T-helper 2 cell (primary cell): ENCODE measurements at regions not wholly inside any gene's neighbourhood (a gene's known extent, or its start where the extent isn't known, plus 50 kb on each side); places are given as distances from the start of the nearest gene placed in this dataset.
"Not testable (repeated sequence)": the region's sequence is repeated elsewhere in the genome, so short reads cannot be mapped to it uniquely, and the experiment has no call there.

Experiments
- DNase-seq, 5 experiments: peaks; one replicate each; pipeline versions ENCODE4 v3.0.0 to v3.0.0-alpha.2; 2012 to 2022

- DNase-seq: not testable (repeated sequence)
Observed at GRCh38 chr17:20633268-20634059, 53.9 kb downstream of the CDRT15L2 start.

GRCh38 chr17:20640147-20640546 lies 60.6 kb downstream of the CDRT15L2 start:
- not testable (repeated sequence) for DNase-seq

GRCh38 chr17:20646661-20647272 lies 67.2 kb downstream of the CDRT15L2 start:
- peak in 1 of 5 experiments; percentile 39 for DNase-seq

GRCh38 chr17:20649097-20649767 lies 69.7 kb downstream of the CDRT15L2 start:
- DNase-seq: peak in 1 of 5 experiments; percentile 47

- DNase-seq: peak in 1 of 5 experiments; percentile 62
Observed at GRCh38 chr17:20651022-20651421, 71.5 kb downstream of the CDRT15L2 start.

- not testable (repeated sequence) for DNase-seq
Observed at GRCh38 chr17:20651736-20652135, 72.2 kb downstream of the CDRT15L2 start.

GRCh38 chr17:20653391-20653790 lies 73.9 kb downstream of the CDRT15L2 start:
- not testable (repeated sequence) for DNase-seq

GRCh38 chr17:20654114-20654513 lies 74.6 kb downstream of the CDRT15L2 start:
- DNase-seq: not testable (repeated sequence)

GRCh38 chr17:20654575-20654974 lies 75.1 kb downstream of the CDRT15L2 start:
- not testable (repeated sequence) for DNase-seq

- DNase-seq: not testable (repeated sequence)
Observed at GRCh38 chr17:20665103-20665955, 85.8 kb downstream of the CDRT15L2 start.

- peak in 1 of 5 experiments; percentile 45 for DNase-seq
Observed at GRCh38 chr17:20666689-20667088, 87.2 kb downstream of the CDRT15L2 start.

GRCh38 chr17:20667712-20668111 lies 88.2 kb downstream of the CDRT15L2 start:
- not testable (repeated sequence) for DNase-seq

- not testable (repeated sequence) for DNase-seq
Observed at GRCh38 chr17:20668316-20668715, 88.8 kb downstream of the CDRT15L2 start.

- not testable (repeated sequence) for DNase-seq
Observed at GRCh38 chr17:20668868-20669267, 89.3 kb downstream of the CDRT15L2 start.

- DNase-seq: not testable (repeated sequence)
Observed at GRCh38 chr17:20670506-20670905, 91.0 kb downstream of the CDRT15L2 start.

- not testable (repeated sequence) for DNase-seq
Observed at GRCh38 chr17:20674374-20674773, 94.8 kb downstream of the CDRT15L2 start.

GRCh38 chr17:20675707-20676106 lies 96.2 kb downstream of the CDRT15L2 start:
- DNase-seq: not testable (repeated sequence)

- not testable (repeated sequence) for DNase-seq
Observed at GRCh38 chr17:20676656-20677055, 97.1 kb downstream of the CDRT15L2 start.

- not testable (repeated sequence) for DNase-seq
Observed at GRCh38 chr17:20677469-20677868, 97.9 kb downstream of the CDRT15L2 start.

GRCh38 chr17:20678424-20678823 lies 98.9 kb downstream of the CDRT15L2 start:
- DNase-seq: not testable (repeated sequence)

GRCh38 chr17:20681746-20682722 lies 102.5 kb downstream of the CDRT15L2 start:
- DNase-seq: not testable (repeated sequence)
